HCT116 (cell line): ENCODE measurements at regions not wholly inside any gene's neighbourhood (a gene's known extent, or its start where the extent isn't known, plus 50 kb on each side); places are given as distances from the start of the nearest gene placed in this dataset.

Experiments
- ATAC-seq: fragments of 200-7000 bp; cut with Tn5 transposase; 2 replicates; pipeline ENCODE4 v1.9.1; 2020; ENCODE audit warnings: mild to moderate bottlenecking, moderate library complexity
- BruUV-seq: library from RNA; stranded (reverse); fragments of 400-500 nt; replicated peaks from 2 replicates; lab custom pipeline; 2021; lab: Mats Ljungman, UMichigan
- CTCF ChIA-PET: fragments of 300-600 bp; sonication (Branson Sonifier 250); formaldehyde crosslinking; loops from one replicate; lab custom pipeline; 2021; ENCODE audit warnings: antibody characterized with exemption; lab: Charles Lee
- POLR2A ChIA-PET: fragments of 300-600, 350-600 bp; sonication (Branson Sonifier 250); formaldehyde crosslinking; loops from one replicate; lab custom pipeline; 2021; ENCODE audit warnings: antibody characterized with exemption; lab: Charles Lee
- RAD21 ChIA-PET, 2 experiments: fragments of 300-600 bp; sonication (Branson Sonifier 250); formaldehyde crosslinking; loops; one replicate each; lab custom pipeline; 2023; ENCODE audit warnings: low total read pairs in 2 of 2; ENCODE audit not compliant: uncharacterized antibody in 2 of 2, unreplicated experiment in 2 of 2, low non-redundant PET in 1 of 2; lab: Charles Lee
- DNase-seq: peaks from one replicate; pipeline ENCODE4 v3.0.0-alpha.2; 2010; ENCODE audit warnings: low read depth, low spot score
- H2AFZ ChIP-seq: fragments of 200-600 bp; shearing (Covaris generic), sonication (generic); 2 replicates; pipeline ENCODE4 v1.6.1; 2017; ENCODE audit warnings: low read depth, mixed run types, mixed read lengths, antibody characterized with exemption, low read length; ENCODE audit not compliant: poor library complexity, severe bottlenecking
- H3K27ac ChIP-seq: 2 replicates; pipeline ENCODE4 v1.5.1; 2012; ENCODE audit warnings: low read depth, low read length
- H3K27me3 ChIP-seq: fragments of 200-600 bp; sonication (generic); 2 replicates; pipeline ENCODE4 v1.6.1; 2016; ENCODE audit warnings: mixed run types, low read length, mixed read lengths; ENCODE audit not compliant: insufficient read depth
- H3K36me3 ChIP-seq, 2 experiments: fragments of 200-500 bp in 1 of 2; fragments of 200-600 bp in 1 of 2; sonication (Bioruptor generic) in 1 of 2; sonication (generic) in 1 of 2; 2 replicates each; pipeline versions ENCODE4 v1.5.1 to v1.6.1; 2014 to 2016; ENCODE audit warnings: low read length in 2 of 2, inconsistent platforms in 1 of 2, mixed read lengths in 1 of 2, mixed run types in 1 of 2; ENCODE audit not compliant: insufficient read depth in 2 of 2, control insufficient read depth in 1 of 2
- H3K4me1 ChIP-seq, 2 experiments: fragments of 200-600 bp in 1 of 2; sonication (generic) in 1 of 2; 2 replicates each; pipeline versions ENCODE4 v1.5.1 to v1.6.1; 2012 to 2017; ENCODE audit warnings: low read length in 2 of 2, inconsistent platforms in 1 of 2, mild to moderate bottlenecking in 1 of 2, mixed read lengths in 1 of 2, mixed run types in 1 of 2, moderate library complexity in 1 of 2; ENCODE audit not compliant: insufficient read depth in 2 of 2, control insufficient read depth in 1 of 2
- H3K4me2 ChIP-seq: fragments of 200-600 bp; sonication (generic); 2 replicates; pipeline ENCODE4 v1.6.1; 2017; ENCODE audit warnings: mixed run types, low read length, mixed read lengths
- H3K4me3 ChIP-seq, 2 experiments: fragments of 200-600 bp in 1 of 2; sonication (generic) in 1 of 2; replicated peaks in 1 of 2; 2 replicates each; pipeline ENCODE4 v1.5.1; 2011 to 2016; ENCODE audit warnings: low read length in 2 of 2, control low read depth in 1 of 2, low read depth in 1 of 2, mild to moderate bottlenecking in 1 of 2, mixed read lengths in 1 of 2, mixed run types in 1 of 2
- H3K79me2 ChIP-seq: fragments of 200-600 bp; sonication (generic); 2 replicates; pipeline ENCODE4 v1.6.1; 2017; ENCODE audit warnings: mild to moderate bottlenecking, mixed run types, low read length, moderate library complexity, mixed read lengths; ENCODE audit not compliant: insufficient read depth
- H3K9ac ChIP-seq: fragments of 200-600 bp; sonication (generic); 2 replicates; pipeline ENCODE4 v1.6.1; 2016; ENCODE audit warnings: low read length, mixed read lengths
- H3K9me2 ChIP-seq: fragments of 200-600 bp; sonication (generic), shearing (Covaris generic); 2 replicates; pipeline ENCODE4 v1.6.1; 2017; ENCODE audit warnings: mixed run types, mild to moderate bottlenecking, moderate library complexity; ENCODE audit not compliant: insufficient read depth
- H3K9me3 ChIP-seq, 2 experiments: fragments of 200-500 bp in 1 of 2; fragments of 200-600 bp in 1 of 2; sonication (Bioruptor generic) in 1 of 2; sonication (generic) in 1 of 2; 2 replicates each; pipeline ENCODE4 v1.6.1; 2014 to 2017; ENCODE audit warnings: low read length in 2 of 2, mixed read lengths in 2 of 2, inconsistent platforms in 1 of 2, low read depth in 1 of 2, mild to moderate bottlenecking in 1 of 2, mixed run types in 1 of 2, moderate library complexity in 1 of 2; ENCODE audit not compliant: control insufficient read depth in 1 of 2, insufficient read depth in 1 of 2
- H4K20me1 ChIP-seq: fragments of 200-600 bp; sonication (generic), shearing (Covaris generic); 2 replicates; pipeline ENCODE4 v1.6.1; 2017; ENCODE audit warnings: mixed run types, mild to moderate bottlenecking, moderate library complexity; ENCODE audit not compliant: insufficient read depth
- CEBPB ChIP-seq: IDR thresholded peaks from 2 replicates; pipeline ENCODE4 v1.6.1; 2012; ENCODE audit warnings: low read depth
- EGR1 ChIP-seq: IDR thresholded peaks from 2 replicates; pipeline ENCODE4 v1.6.1; 2012; ENCODE audit warnings: low read depth
- EZH2 ChIP-seq: fragments of 200-600 bp; sonication (generic); IDR thresholded peaks from 2 replicates; pipeline ENCODE4 v1.6.1; 2017; ENCODE audit warnings: antibody characterized with exemption, mixed run types
- EZH2phosphoT487 ChIP-seq: fragments of 200-600 bp; IDR thresholded peaks from 2 replicates; pipeline ENCODE4 v1.6.1; 2018; ENCODE audit warnings: antibody characterized with exemption, borderline replicate concordance
- POLR2A ChIP-seq: IDR thresholded peaks from 2 replicates; pipeline ENCODE4 v1.7.0; 2011; ENCODE audit warnings: borderline replicate concordance; ENCODE audit not compliant: insufficient read depth, insufficient read length; ENCODE audit errors: extremely low read depth
- POLR2AphosphoS5 ChIP-seq: IDR thresholded peaks from 2 replicates; pipeline ENCODE4 v1.6.1; 2011; ENCODE audit warnings: mild to moderate bottlenecking, low read depth, low read length, moderate library complexity
- SIN3A ChIP-seq: IDR thresholded peaks from 2 replicates; pipeline ENCODE4 v1.6.1; 2012; ENCODE audit warnings: low read depth
- SP1 ChIP-seq: IDR thresholded peaks from 2 replicates; pipeline ENCODE4 v1.6.1; 2012; ENCODE audit warnings: low read depth
- SRF ChIP-seq: IDR thresholded peaks from 2 replicates; pipeline ENCODE4 v1.6.1; 2012; ENCODE audit warnings: low read depth
- ZBTB33 ChIP-seq: IDR thresholded peaks from 2 replicates; pipeline ENCODE4 v1.6.1; 2011; ENCODE audit warnings: mild to moderate bottlenecking, low read length, moderate library complexity; ENCODE audit not compliant: insufficient replicate concordance; ENCODE audit errors: extremely low read depth
- ZFX ChIP-seq: fragments of 450-650 bp; IDR thresholded peaks from 2 replicates; pipeline ENCODE4 v1.6.1; 2017
- ZNF274 ChIP-seq: fragments of 200-500 bp; sonication (Bioruptor generic); IDR thresholded peaks from 2 replicates; pipeline ENCODE4 v1.6.1; 2014; ENCODE audit warnings: mild to moderate bottlenecking, low read depth, low read length, inconsistent platforms
- intact Hi-C: fragments of 100-400 bp; cut with micrococcal nuclease; formaldehyde crosslinking; loops from 2 replicates; pipeline ENCODE4 v1.10.0; 2022
- TF ChIP-seq, protein P1 (sequence below): IDR thresholded peaks from 2 replicates; pipeline ENCODE4 v1.6.1; 2012
- TF ChIP-seq, protein P2 (sequence below), 3 experiments: fragments of 200-600 bp in 1 of 3; sonication (generic) in 1 of 3; IDR thresholded peaks in 2 of 3; conservative IDR thresholded peaks in 1 of 3; 2 replicates each; pipeline ENCODE4 v1.5.1; 2012 to 2017; ENCODE audit warnings: low read depth in 2 of 3, low read length in 2 of 3, antibody characterized with exemption in 1 of 3, borderline replicate concordance in 1 of 3, control low read depth in 1 of 3, mild to moderate bottlenecking in 1 of 3, mixed read lengths in 1 of 3, mixed run types in 1 of 3, moderate library complexity in 1 of 3; ENCODE audit not compliant: insufficient read depth in 1 of 3
- TF ChIP-seq, protein P3 (sequence below): IDR thresholded peaks from 2 replicates; pipeline ENCODE4 v1.6.1; 2012

DNA sequence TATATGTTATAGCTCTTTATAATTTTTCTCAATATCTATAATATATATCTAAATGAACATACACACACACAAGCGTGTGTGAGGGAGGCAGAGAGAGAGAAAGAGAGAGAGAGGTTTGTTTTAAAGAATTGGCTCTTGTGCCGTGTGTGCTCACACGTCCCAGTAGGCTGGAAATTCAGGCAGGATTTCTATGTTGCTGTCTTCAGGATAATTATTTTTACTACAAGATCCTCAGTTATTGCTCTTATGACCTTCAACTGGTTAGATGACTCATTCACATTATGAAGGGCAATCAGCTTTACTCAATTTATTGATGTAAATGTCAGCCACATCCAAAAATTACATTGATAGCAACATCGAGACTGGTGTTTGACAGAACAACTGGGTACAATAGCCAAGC lies 1520.7 kb upstream of the PCDH7 start:
- Histone ChIP-seq H3K4me2 (no peak overlapping the region), H3K27ac (no peak overlapping the region), H3K4me1 (no peaks in the 10 kb centered on the region), H3K36me3 (no peaks in the 10 kb centered on the region), H3K9ac (no peak overlapping the region), H3K9me3 (no peaks in the 10 kb centered on the region), H3K4me3 (no peak overlapping the region), H3K9me2 (no peaks in the 10 kb centered on the region), H4K20me1 (no peaks in the 10 kb centered on the region), H3K79me2 (no peaks in the 10 kb centered on the region), H3K27me3 (no peaks in the 10 kb centered on the region), H2AFZ (no peak overlapping the region)
- no peak for DNase-seq
- BruUV-seq: no TSS peak
- intact Hi-C loops: no loop called here
- RAD21 ChIA-PET: no interaction called here
- POLR2A ChIA-PET: no interaction called here
- TF ChIP-seq POLR2A (no peak), EZH2phosphoT487 (no peak), SRF (no peak), ZFX (no peak), SIN3A (no peak), ZBTB33 (no peak), EGR1 (no peak), CEBPB (no peak), EZH2 (no peak), SP1 (no peak), ZNF274 (no peak), POLR2AphosphoS5 (no peak)
- TF ChIP-seq, protein P1, sequence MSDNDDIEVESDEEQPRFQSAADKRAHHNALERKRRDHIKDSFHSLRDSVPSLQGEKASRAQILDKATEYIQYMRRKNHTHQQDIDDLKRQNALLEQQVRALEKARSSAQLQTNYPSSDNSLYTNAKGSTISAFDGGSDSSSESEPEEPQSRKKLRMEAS: no peak
- TF ChIP-seq, protein P2, sequence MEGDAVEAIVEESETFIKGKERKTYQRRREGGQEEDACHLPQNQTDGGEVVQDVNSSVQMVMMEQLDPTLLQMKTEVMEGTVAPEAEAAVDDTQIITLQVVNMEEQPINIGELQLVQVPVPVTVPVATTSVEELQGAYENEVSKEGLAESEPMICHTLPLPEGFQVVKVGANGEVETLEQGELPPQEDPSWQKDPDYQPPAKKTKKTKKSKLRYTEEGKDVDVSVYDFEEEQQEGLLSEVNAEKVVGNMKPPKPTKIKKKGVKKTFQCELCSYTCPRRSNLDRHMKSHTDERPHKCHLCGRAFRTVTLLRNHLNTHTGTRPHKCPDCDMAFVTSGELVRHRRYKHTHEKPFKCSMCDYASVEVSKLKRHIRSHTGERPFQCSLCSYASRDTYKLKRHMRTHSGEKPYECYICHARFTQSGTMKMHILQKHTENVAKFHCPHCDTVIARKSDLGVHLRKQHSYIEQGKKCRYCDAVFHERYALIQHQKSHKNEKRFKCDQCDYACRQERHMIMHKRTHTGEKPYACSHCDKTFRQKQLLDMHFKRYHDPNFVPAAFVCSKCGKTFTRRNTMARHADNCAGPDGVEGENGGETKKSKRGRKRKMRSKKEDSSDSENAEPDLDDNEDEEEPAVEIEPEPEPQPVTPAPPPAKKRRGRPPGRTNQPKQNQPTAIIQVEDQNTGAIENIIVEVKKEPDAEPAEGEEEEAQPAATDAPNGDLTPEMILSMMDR (IDR thresholded peaks at IDR 0.05 in 2 of 3, conservative IDR thresholded peaks at IDR 0.05 in 1 of 3; ENCODE audit: borderline replicate concordance in 1 of 3, insufficient read depth in 1 of 3, low read depth in 2 of 3, low read length in 2 of 3): no peak
- TF ChIP-seq, protein P3, sequence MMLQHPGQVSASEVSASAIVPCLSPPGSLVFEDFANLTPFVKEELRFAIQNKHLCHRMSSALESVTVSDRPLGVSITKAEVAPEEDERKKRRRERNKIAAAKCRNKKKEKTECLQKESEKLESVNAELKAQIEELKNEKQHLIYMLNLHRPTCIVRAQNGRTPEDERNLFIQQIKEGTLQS: no peak
- CTCF ChIA-PET: no interaction called here
- ATAC-seq: no peak
